Activated naive CD4-positive, alpha-beta T cell treated with anti-CD3 and anti-CD28 coated beads, Interleukin-2, amount 50 U/mL, for 72 hours (primary cell): ENCODE measurements at regions not wholly inside any gene's neighbourhood (a gene's known extent, or its start where the extent isn't known, plus 50 kb on each side); places are given as distances from the start of the nearest gene placed in this dataset.

Experiments
- ATAC-seq, 2 donors: fragments of 150-1000 bp; cut with Tn5 transposase; 2 replicates each; pipeline ENCODE4 v1.10.0; 2021; ENCODE audit warnings: mild to moderate bottlenecking in 2 of 2, moderate library complexity in 2 of 2
- DNase-seq, 2 donors: peaks; one replicate each; pipeline ENCODE4 v3.0.0; 2021 to 2022; ENCODE audit warnings: low spot score in 2 of 2
- H3K27ac Mint-ChIP-seq, 2 donors: one replicate each; pipeline ENCODE4 v1.8.0; 2022; ENCODE audit warnings: mild to moderate bottlenecking in 2 of 2, mixed read lengths in 2 of 2
- H3K36me3 Mint-ChIP-seq, 2 donors: one replicate each; pipeline ENCODE4 v1.8.0; 2022; ENCODE audit warnings: mixed read lengths in 2 of 2
- H3K9me3 Mint-ChIP-seq, 2 donors: one replicate each; pipeline ENCODE4 v1.8.0; 2022; ENCODE audit warnings: mixed read lengths in 2 of 2

GRCh38 chr15:99511866-99512661, 53.7 kb upstream of the MEF2A start:
- Mint-ChIP-seq H3K36me3 (no peaks in the 10 kb centered on the region), H3K9me3 (no peaks in the 10 kb centered on the region), H3K27ac (no peak overlapping the region)
- no peak for DNase-seq
- ATAC-seq: no peak

GRCh38 chr15:99514306-99514705, 51.5 kb upstream of the MEF2A start:
- Mint-ChIP-seq H3K9me3 (no peaks in the 10 kb centered on the region), H3K36me3 (no peaks in the 10 kb centered on the region), H3K27ac (no peak overlapping the region)
- no peak for DNase-seq
- no peak for ATAC-seq
